WTC11 (cell line): ENCODE measurements at regions not wholly inside any gene's neighbourhood (a gene's known extent, or its start where the extent isn't known, plus 50 kb on each side); places are given as distances from the start of the nearest gene placed in this dataset.

Source experiments
- ATAC-seq: fragments of 200-7000 bp; cut with Tn5 transposase; 2 replicates; pipeline ENCODE4 v1.10.0; 2021; ENCODE audit warnings: mild to moderate bottlenecking, moderate library complexity
- CTCF ChIA-PET: fragments of 300-600 bp; sonication (Branson Sonifier 250); formaldehyde crosslinking; loops from one replicate; lab custom pipeline; 2021; ENCODE audit warnings: antibody characterized with exemption; lab: Charles Lee
- POLR2A ChIA-PET: fragments of 350-600 bp; sonication (Branson Sonifier 250); formaldehyde crosslinking; loops from one replicate; lab custom pipeline; 2021; ENCODE audit warnings: antibody characterized with exemption; lab: Charles Lee
- DNase-seq: peaks from one replicate; pipeline ENCODE4 v3.0.0; 2021; ENCODE audit warnings: low spot score
- H3K27ac Mint-ChIP-seq: 2 replicates; pipeline ENCODE4 v1.8.0; 2021; ENCODE audit warnings: mixed read lengths
- H3K27me3 Mint-ChIP-seq: 2 replicates; pipeline ENCODE4 v1.8.0; 2021; ENCODE audit warnings: low read depth, mild to moderate bottlenecking, moderate library complexity, mixed read lengths
- H3K36me3 Mint-ChIP-seq: 2 replicates; pipeline ENCODE4 v1.8.0; 2021; ENCODE audit warnings: mixed read lengths
- H3K4me1 Mint-ChIP-seq: 2 replicates; pipeline ENCODE4 v1.8.0; 2022; ENCODE audit warnings: mixed read lengths
- H3K4me3 Mint-ChIP-seq: 2 replicates; pipeline ENCODE4 v1.8.0; 2021; ENCODE audit warnings: mild to moderate bottlenecking, moderate library complexity, mixed read lengths
- H3K9me3 Mint-ChIP-seq: 2 replicates; pipeline ENCODE4 v1.8.0; 2021; ENCODE audit warnings: mixed read lengths
- CBFB ChIP-seq: sonication (generic); formaldehyde crosslinking; IDR thresholded peaks from 2 replicates; pipeline ENCODE4 v1.8.1; 2022; ENCODE audit warnings: mild to moderate bottlenecking, low read depth, missing genetic modification reagents
- GRHL2 ChIP-seq: fragments of 250-450 bp; sonication (Bioruptor Pico); IDR thresholded peaks from 2 replicates; pipeline ENCODE4 v1.8.0; 2022; ENCODE audit warnings: mild to moderate bottlenecking, moderate library complexity; ENCODE audit not compliant: insufficient replicate concordance, severe bottlenecking
- JAZF1 ChIP-seq: fragments of 250-450 bp; sonication (Bioruptor Pico); IDR thresholded peaks from 2 replicates; pipeline ENCODE4 v1.9.0; 2021; ENCODE audit warnings: moderate library complexity, mild to moderate bottlenecking, inconsistent platforms
- NR1H2 ChIP-seq: sonication (generic); formaldehyde crosslinking; IDR thresholded peaks from 2 replicates; pipeline ENCODE4 v1.9.0; 2021; ENCODE audit warnings: mild to moderate bottlenecking, moderate library complexity, missing genetic modification reagents
- NR3C1 ChIP-seq: sonication (generic); formaldehyde crosslinking; conservative IDR thresholded peaks from 2 replicates; pipeline ENCODE4 v1.8.1; 2023; ENCODE audit warnings: low read depth, mild to moderate bottlenecking, missing genetic modification reagents
- RORB ChIP-seq: fragments of 250-450 bp; sonication (Bioruptor Pico); IDR thresholded peaks from 2 replicates; pipeline ENCODE4 v1.9.0; 2021; ENCODE audit warnings: mild to moderate bottlenecking
- SMAD4 ChIP-seq: sonication (generic); formaldehyde crosslinking; IDR thresholded peaks from 2 replicates; pipeline ENCODE4 v1.8.0; 2022; ENCODE audit warnings: mild to moderate bottlenecking, missing genetic modification reagents
- SOX15 ChIP-seq: fragments of 250-450 bp; sonication (Bioruptor Pico); IDR thresholded peaks from 2 replicates; pipeline ENCODE4 v1.9.0; 2021; ENCODE audit warnings: mild to moderate bottlenecking
- TCF7 ChIP-seq: sonication (generic); formaldehyde crosslinking; IDR thresholded peaks from 2 replicates; pipeline ENCODE4 v1.8.0; 2022; ENCODE audit warnings: mild to moderate bottlenecking, low read depth, missing genetic modification reagents, moderate library complexity
- TEAD4 ChIP-seq: sonication (generic); formaldehyde crosslinking; IDR thresholded peaks from 2 replicates; pipeline ENCODE4 v1.8.0; 2022; ENCODE audit warnings: mild to moderate bottlenecking, missing genetic modification reagents
- ZNF232 ChIP-seq: sonication (generic); formaldehyde crosslinking; IDR thresholded peaks from 2 replicates; pipeline ENCODE4 v1.8.0; 2022; ENCODE audit warnings: mild to moderate bottlenecking, missing genetic modification reagents
- ZNF263 ChIP-seq: sonication (generic); formaldehyde crosslinking; IDR thresholded peaks from 2 replicates; pipeline ENCODE4 v1.8.1; 2022; ENCODE audit warnings: low read depth, mild to moderate bottlenecking, moderate library complexity, missing genetic modification reagents
- ZNF317 ChIP-seq: sonication (generic); formaldehyde crosslinking; IDR thresholded peaks from 2 replicates; pipeline ENCODE4 v1.8.1; 2023; ENCODE audit warnings: low read depth, mild to moderate bottlenecking, moderate library complexity, missing genetic modification reagents, borderline replicate concordance
- ZNF396 ChIP-seq: fragments of 250-450 bp; sonication (Bioruptor Pico); IDR thresholded peaks from 2 replicates; pipeline ENCODE4 v1.8.0; 2021; ENCODE audit warnings: mild to moderate bottlenecking, moderate library complexity, borderline replicate concordance
- TF ChIP-seq, protein P1 (sequence below): sonication (generic); formaldehyde crosslinking; IDR thresholded peaks from 2 replicates; pipeline ENCODE4 v1.8.1; 2023; ENCODE audit warnings: mild to moderate bottlenecking, missing genetic modification reagents
- TF ChIP-seq, protein P2 (sequence below): fragments of 250-450 bp; sonication (Bioruptor Pico); IDR thresholded peaks from 2 replicates; pipeline ENCODE4 v1.9.0; 2021; ENCODE audit warnings: mild to moderate bottlenecking, borderline replicate concordance
- TF ChIP-seq, protein P3 (sequence below): sonication (generic); formaldehyde crosslinking; IDR thresholded peaks from 2 replicates; pipeline ENCODE4 v1.8.1; 2023; ENCODE audit warnings: mild to moderate bottlenecking, missing genetic modification reagents, borderline replicate concordance
- TF ChIP-seq, protein P4 (sequence below): sonication (generic); formaldehyde crosslinking; IDR thresholded peaks from 2 replicates; pipeline ENCODE4 v1.8.1; 2022; ENCODE audit warnings: low read depth, mild to moderate bottlenecking, moderate library complexity, missing genetic modification reagents, borderline replicate concordance
- TF ChIP-seq, protein P5 (sequence below): fragments of 250-450 bp; sonication (Bioruptor Pico); conservative IDR thresholded peaks from 2 replicates; pipeline ENCODE4 v1.9.0; 2021; ENCODE audit warnings: mild to moderate bottlenecking

DNA sequence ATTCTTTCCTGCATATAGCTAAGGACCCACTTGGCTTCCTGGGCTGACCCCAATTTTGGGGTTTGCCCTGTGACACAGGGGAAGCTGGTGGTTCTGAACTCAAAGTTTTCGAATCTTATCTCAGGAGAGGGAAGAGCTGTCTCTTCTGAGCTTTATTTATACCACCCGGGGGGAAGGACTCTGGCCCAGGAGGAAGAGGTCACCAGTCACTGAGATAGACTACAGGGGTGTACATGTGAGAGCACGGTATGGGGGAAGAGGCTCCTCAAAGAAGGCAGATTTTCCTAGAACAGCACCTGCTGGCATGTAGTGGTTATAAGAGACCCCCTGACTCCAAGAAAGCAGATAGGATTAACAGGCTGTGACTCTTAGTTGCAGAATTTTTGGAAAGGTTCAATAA is 101.8 kb upstream of the ELMO1 start:
- Mint-ChIP-seq H3K36me3 (no peaks in the 10 kb centered on the region), H3K27ac (no peak overlapping the region), H3K9me3 (peaks cover 13% of the 10 kb centered on the region), H3K4me1 (peaks cover 31% of the 10 kb centered on the region), H3K27me3 (no peaks in the 10 kb centered on the region; the same call in 1 of the 2 replicates), H3K4me3 (no peak overlapping the region)
- TF ChIP-seq TCF7 (CRISPR knock-in tag) (no peak), NR1H2 (CRISPR knock-in tag) (no peak), NR3C1 (CRISPR knock-in tag) (no peak), ZNF232 (no peak)
- TF ChIP-seq, protein P1, sequence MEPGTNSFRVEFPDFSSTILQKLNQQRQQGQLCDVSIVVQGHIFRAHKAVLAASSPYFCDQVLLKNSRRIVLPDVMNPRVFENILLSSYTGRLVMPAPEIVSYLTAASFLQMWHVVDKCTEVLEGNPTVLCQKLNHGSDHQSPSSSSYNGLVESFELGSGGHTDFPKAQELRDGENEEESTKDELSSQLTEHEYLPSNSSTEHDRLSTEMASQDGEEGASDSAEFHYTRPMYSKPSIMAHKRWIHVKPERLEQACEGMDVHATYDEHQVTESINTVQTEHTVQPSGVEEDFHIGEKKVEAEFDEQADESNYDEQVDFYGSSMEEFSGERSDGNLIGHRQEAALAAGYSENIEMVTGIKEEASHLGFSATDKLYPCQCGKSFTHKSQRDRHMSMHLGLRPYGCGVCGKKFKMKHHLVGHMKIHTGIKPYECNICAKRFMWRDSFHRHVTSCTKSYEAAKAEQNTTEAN = no peak
- TF ChIP-seq, protein P2, sequence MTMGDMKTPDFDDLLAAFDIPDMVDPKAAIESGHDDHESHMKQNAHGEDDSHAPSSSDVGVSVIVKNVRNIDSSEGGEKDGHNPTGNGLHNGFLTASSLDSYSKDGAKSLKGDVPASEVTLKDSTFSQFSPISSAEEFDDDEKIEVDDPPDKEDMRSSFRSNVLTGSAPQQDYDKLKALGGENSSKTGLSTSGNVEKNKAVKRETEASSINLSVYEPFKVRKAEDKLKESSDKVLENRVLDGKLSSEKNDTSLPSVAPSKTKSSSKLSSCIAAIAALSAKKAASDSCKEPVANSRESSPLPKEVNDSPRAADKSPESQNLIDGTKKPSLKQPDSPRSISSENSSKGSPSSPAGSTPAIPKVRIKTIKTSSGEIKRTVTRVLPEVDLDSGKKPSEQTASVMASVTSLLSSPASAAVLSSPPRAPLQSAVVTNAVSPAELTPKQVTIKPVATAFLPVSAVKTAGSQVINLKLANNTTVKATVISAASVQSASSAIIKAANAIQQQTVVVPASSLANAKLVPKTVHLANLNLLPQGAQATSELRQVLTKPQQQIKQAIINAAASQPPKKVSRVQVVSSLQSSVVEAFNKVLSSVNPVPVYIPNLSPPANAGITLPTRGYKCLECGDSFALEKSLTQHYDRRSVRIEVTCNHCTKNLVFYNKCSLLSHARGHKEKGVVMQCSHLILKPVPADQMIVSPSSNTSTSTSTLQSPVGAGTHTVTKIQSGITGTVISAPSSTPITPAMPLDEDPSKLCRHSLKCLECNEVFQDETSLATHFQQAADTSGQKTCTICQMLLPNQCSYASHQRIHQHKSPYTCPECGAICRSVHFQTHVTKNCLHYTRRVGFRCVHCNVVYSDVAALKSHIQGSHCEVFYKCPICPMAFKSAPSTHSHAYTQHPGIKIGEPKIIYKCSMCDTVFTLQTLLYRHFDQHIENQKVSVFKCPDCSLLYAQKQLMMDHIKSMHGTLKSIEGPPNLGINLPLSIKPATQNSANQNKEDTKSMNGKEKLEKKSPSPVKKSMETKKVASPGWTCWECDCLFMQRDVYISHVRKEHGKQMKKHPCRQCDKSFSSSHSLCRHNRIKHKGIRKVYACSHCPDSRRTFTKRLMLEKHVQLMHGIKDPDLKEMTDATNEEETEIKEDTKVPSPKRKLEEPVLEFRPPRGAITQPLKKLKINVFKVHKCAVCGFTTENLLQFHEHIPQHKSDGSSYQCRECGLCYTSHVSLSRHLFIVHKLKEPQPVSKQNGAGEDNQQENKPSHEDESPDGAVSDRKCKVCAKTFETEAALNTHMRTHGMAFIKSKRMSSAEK (CRISPR knock-in tag) = no peak
- no peak for ATAC-seq
- no peak for DNase-seq
- ChIA-PET CTCF (no interaction called here), POLR2A (no interaction called here)

DNA sequence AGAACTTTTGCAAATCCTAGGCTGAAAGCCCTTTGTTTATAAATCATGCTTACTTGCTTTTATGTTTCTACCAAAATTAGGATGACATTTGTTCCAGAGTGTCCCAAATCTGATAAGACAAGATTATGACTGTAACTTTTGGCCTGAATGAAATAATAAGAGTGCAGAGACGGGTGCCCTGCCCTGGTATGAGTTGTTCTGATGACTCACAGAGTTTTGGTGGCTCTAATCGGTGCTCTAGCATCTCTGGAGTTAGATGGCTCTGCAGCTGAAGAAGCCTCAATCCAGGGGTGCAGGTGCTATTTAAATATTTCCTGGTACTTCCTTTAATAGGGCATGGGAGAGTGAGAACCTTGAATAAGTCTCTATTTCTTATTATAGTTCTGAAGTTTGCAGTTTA is 102.2 kb upstream of the ELMO1 start:
- Mint-ChIP-seq H3K27ac (no peak overlapping the region), H3K27me3 (no peaks in the 10 kb centered on the region; the same call in 1 of the 2 replicates)
- TF ChIP-seq, protein P3, sequence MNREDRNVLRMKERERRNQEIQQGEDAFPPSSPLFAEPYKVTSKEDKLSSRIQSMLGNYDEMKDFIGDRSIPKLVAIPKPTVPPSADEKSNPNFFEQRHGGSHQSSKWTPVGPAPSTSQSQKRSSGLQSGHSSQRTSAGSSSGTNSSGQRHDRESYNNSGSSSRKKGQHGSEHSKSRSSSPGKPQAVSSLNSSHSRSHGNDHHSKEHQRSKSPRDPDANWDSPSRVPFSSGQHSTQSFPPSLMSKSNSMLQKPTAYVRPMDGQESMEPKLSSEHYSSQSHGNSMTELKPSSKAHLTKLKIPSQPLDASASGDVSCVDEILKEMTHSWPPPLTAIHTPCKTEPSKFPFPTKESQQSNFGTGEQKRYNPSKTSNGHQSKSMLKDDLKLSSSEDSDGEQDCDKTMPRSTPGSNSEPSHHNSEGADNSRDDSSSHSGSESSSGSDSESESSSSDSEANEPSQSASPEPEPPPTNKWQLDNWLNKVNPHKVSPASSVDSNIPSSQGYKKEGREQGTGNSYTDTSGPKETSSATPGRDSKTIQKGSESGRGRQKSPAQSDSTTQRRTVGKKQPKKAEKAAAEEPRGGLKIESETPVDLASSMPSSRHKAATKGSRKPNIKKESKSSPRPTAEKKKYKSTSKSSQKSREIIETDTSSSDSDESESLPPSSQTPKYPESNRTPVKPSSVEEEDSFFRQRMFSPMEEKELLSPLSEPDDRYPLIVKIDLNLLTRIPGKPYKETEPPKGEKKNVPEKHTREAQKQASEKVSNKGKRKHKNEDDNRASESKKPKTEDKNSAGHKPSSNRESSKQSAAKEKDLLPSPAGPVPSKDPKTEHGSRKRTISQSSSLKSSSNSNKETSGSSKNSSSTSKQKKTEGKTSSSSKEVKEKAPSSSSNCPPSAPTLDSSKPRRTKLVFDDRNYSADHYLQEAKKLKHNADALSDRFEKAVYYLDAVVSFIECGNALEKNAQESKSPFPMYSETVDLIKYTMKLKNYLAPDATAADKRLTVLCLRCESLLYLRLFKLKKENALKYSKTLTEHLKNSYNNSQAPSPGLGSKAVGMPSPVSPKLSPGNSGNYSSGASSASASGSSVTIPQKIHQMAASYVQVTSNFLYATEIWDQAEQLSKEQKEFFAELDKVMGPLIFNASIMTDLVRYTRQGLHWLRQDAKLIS (CRISPR knock-in tag) = no peak
- TF ChIP-seq ZNF232 = no peak
- no peak for TF ChIP-seq SOX15 (CRISPR knock-in tag)
- TF ChIP-seq TEAD4 (CRISPR knock-in tag) = no peak
- TF ChIP-seq GRHL2 (CRISPR knock-in tag) = no peak
- TF ChIP-seq, all 79 proteins: peak for 0
- Mint-ChIP-seq H3K36me3 (no peaks in the 10 kb centered on the region), H3K9me3 (peaks cover 13% of the 10 kb centered on the region), H3K4me1 (peaks cover 30% of the 10 kb centered on the region), H3K4me3 (no peak overlapping the region)
- ATAC-seq (no peak), DNase-seq (no peak)
- ChIA-PET CTCF (no interaction called here), POLR2A (no interaction called here)

DNA sequence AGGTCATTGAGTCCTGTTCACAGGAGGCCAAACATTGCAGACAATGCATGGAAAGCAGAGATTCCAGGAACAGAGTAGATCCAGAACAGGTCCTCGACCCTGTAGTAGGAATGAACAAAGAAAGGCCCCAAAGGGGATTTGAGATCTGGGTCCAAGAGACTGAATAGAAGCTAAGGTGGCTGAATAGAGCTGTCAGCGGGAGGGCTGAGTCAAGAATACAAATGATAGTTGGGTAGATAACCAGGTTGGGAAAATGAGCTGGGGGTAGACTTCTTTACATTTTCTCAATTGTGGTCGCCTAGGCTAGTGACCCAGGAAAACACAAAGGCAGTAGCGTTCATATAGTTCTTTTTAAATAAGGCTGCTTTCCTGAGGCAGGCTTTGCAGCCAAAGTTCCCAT is 103.4 kb upstream of the ELMO1 start:
- H3K4me1 Mint-ChIP-seq = peaks cover 26% of the 10 kb centered on the region
- POLR2A ChIA-PET = no interaction called here
- no peak overlapping the region for H3K27ac Mint-ChIP-seq
- ATAC-seq = no peak
- H3K36me3 Mint-ChIP-seq = no peaks in the 10 kb centered on the region
- DNase-seq = no peak
- no peak overlapping the region for H3K4me3 Mint-ChIP-seq
- H3K9me3 Mint-ChIP-seq = peaks cover 13% of the 10 kb centered on the region
- CTCF ChIA-PET = interaction anchor here (0.8 to 0.9 kb wide), 2 partner anchors 26 to 57 kb away, joined by 3 to 4 read pairs; no protein-coding TSS in a partner anchor
- H3K27me3 Mint-ChIP-seq = no peaks in the 10 kb centered on the region; the same call in 1 of the 2 replicates
- TF ChIP-seq ZNF263 (CRISPR knock-in tag) (no peak), JAZF1 (no peak), SMAD4 (CRISPR knock-in tag) (no peak), ZNF317 (no peak), RORB (CRISPR knock-in tag) (no peak), CBFB (no peak), ZNF396 (CRISPR knock-in tag) (no peak)
- TF ChIP-seq, protein P4, sequence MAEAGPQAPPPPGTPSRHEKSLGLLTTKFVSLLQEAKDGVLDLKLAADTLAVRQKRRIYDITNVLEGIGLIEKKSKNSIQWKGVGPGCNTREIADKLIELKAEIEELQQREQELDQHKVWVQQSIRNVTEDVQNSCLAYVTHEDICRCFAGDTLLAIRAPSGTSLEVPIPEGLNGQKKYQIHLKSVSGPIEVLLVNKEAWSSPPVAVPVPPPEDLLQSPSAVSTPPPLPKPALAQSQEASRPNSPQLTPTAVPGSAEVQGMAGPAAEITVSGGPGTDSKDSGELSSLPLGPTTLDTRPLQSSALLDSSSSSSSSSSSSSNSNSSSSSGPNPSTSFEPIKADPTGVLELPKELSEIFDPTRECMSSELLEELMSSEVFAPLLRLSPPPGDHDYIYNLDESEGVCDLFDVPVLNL (CRISPR knock-in tag) = no peak
- TF ChIP-seq, protein P5, sequence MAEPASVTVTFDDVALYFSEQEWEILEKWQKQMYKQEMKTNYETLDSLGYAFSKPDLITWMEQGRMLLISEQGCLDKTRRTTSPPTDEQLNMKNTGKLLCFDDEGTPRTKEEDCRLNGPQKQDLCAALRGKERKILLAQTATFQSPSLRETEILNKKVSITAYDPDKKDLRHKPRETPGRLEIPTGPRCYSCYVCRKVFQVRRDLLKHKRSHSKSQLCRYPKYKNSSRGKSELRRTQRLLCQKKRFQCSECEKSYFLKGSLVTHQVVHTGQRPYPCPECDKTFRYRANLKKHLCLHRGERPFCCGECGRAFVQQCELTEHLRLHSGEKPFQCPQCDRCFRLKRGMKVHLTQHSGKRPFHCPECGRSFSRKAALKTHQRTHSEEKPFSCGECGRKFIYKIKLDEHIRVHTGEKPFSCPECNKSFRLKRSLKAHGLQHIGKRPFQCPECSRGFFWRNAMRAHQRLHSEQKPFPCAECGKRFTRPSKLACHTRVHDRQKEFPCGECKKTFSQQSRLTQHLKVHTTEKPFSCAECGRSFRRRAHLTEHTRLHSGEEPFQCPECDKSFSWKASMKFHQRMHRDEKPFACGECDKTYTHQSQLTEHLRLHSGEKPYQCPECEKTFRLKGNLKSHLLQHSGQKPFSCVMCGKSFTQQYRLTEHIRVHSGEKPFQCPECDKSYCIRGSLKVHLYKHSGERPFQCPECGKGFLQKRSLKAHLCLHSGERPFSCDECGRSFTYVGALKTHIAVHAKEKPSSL = no peak
